ENCODE measurements at regions not wholly inside any gene's neighbourhood (a gene's known extent, or its start where the extent isn't known, plus 50 kb on each side); places are given as distances from the start of the nearest gene placed in this dataset.

GRCh38 chr6:102623201-102623600 lies 1229.7 kb downstream of the GRIK2 start:
- TF ChIP-seq CTCF (IDR thresholded peaks at IDR 0.05) (no peak), POLR2A (IDR thresholded peaks at IDR 0.05) (no peak)
